ENCODE measurements at regions not wholly inside any gene's neighbourhood (a gene's known extent, or its start where the extent isn't known, plus 50 kb on each side); places are given as distances from the start of the nearest gene placed in this dataset.
"Not testable (repeated sequence)": the region's sequence is repeated elsewhere in the genome, so short reads cannot be mapped to it uniquely, and the experiment has no call there.

GRCh38 chr16:87095271-87095670 lies 221.9 kb downstream of the C16orf95 start:
- no peak for DNase-seq (ENCODE audit: low read depth)

- no peak for DNase-seq (ENCODE audit: low read depth)
Observed at GRCh38 chr16:87096746-87097333, 220.4 kb downstream of the C16orf95 start.

GRCh38 chr16:87098361-87098760 lies 218.8 kb downstream of the C16orf95 start:
- DNase-seq (ENCODE audit: low read depth) = no peak

- no peak for DNase-seq (ENCODE audit: low read depth)
Observed at GRCh38 chr16:87098976-87099720, 218.0 kb downstream of the C16orf95 start.

GRCh38 chr16:87100306-87101058 lies 216.7 kb downstream of the C16orf95 start:
- no peak for DNase-seq (ENCODE audit: low read depth)

GRCh38 chr16:87101903-87102302 lies 215.3 kb downstream of the C16orf95 start:
- peak; percentile 36 for DNase-seq (ENCODE audit: low read depth)

- DNase-seq (ENCODE audit: low read depth) = no peak
Observed at GRCh38 chr16:87107201-87107600, 210.0 kb downstream of the C16orf95 start.

GRCh38 chr16:87108278-87108677 lies 208.9 kb downstream of the C16orf95 start:
- DNase-seq (ENCODE audit: low read depth) = no peak

DNA sequence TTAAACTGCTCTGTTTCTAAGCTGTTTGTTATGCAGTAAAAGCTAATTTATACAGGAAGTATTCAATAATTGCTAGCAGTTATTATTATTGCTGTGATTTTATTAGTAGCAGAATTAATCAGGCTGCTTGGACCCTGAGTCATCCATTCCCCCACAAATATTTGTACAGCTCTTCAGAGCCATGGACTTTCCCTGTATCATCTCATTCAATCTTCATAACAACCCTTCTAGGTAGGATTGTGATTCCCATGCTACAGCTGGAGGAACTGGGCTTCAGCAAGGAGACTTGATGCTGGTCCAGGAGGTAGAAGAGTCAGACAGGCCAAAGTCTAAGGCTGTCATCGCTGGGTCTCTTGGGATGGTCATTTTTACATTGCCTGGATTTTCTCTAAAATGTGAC lies 208.3 kb downstream of the C16orf95 start:
- peak; percentile 41 for DNase-seq (ENCODE audit: low read depth)

DNA sequence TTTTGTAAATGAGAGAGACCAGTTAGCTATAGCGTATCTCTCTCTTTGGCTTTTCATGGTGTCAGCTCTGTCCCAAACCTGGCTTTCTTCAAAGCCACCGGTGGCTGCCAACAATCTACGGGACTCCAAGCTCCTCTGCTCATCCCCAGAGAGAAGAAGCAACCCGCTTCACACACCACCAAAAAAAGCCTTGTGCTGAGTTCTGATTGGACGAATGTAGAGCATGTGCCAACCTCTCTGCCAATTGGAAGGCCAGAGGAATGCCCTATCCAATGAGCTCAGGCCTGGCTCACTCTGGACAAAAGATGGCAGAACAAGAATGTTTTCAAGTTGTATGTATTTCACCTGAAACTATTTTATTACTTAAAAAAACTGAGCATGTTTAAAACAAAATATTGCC lies 202.4 kb downstream of the C16orf95 start:
- DNase-seq (ENCODE audit: low read depth) = no peak

- DNase-seq (ENCODE audit: low read depth) = no peak
Observed at GRCh38 chr16:87115646-87116045, 201.5 kb downstream of the C16orf95 start.

- no peak for DNase-seq (ENCODE audit: low read depth)
Observed at GRCh38 chr16:87117936-87118335, 199.3 kb downstream of the C16orf95 start.

DNA sequence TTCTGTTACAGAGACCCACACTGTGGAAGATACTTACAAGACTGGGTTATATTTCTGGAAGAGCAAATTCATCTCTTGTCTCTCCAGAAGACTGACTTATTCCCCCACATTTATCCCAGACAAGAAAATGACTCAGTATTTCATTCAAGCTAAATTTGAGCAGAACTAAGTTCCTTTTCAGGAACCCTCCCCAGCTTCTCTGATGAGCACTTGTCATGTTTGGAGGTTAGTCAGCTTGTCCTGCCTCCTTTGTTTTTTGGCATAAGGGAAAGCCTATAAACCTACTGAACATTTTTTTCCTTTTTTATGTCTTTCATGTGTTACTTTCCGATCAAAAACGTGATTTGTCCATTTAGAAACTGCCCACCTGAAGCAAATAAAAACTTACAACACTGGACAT lies 198.0 kb downstream of the C16orf95 start:
- DNase-seq (ENCODE audit: low read depth) = peak; percentile 12

- no peak for DNase-seq (ENCODE audit: low read depth)
Observed at GRCh38 chr16:87119748-87120147, 197.4 kb downstream of the C16orf95 start.

DNA sequence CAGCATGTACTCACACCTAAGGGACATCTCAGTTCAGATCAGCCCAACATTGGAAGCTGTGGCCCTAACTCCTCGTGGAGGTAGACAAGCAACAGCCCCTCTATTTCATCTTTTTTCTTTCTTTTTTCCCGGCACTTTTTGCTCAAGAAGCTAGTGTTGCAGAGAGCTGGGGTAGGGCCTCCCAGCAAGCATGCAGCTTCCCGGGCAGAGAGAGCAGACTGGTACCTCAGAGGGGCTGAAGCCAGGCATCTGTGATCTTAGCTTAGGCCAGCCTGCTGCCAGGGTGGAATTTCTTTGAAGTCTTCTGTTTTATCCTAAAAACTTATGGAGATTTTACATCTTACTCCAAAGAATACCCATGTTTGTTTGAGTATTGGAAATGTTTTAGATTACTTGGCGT lies 195.4 kb downstream of the C16orf95 start:
- DNase-seq (ENCODE audit: low read depth) = no peak

DNA sequence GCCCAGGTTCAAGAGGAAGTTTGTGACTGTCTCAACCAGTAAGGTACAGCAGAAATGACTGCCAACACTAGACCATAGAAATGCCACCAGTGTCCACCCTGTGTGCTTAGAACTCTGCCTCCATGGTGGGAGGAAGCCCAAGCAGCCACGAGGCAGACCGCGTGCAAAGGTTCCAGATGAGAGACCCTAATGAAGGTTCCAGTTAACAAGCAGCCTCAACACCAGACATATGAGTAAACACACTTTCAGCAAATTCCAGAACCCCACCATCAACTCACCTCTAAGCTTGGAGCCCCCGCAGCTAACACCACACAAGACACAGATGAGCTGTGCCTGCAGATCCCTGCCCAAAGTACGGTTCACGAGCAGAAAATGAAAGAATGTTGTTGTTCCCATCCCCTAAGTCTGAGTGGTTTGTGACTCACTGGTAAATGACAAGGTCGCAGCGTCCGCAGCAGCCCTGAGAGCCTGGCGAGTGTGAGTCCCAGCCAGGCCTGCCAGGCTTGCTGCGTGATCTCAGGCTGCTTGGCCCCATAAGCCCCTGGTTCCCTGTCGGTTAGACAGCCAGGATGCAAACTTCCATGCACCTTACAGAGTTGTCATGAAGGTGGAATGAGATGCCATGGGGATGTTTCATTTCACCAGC lies 193.7 kb downstream of the C16orf95 start:
- DNase-seq (ENCODE audit: low read depth) = peak; percentile 92

DNA sequence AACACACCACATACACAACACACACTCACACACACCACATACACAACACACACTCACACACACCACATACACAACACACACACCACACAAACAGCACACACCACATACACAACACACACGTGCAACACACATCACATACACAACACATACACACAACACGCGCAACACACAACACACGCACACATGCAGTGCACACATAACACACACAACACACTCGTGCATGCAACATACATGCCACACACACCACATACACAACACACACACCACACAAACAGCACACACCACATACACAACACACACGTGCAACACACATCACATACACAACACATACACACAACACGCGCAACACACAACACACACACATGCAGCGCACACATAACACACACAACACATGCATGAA lies 192.8 kb downstream of the C16orf95 start:
- not testable (repeated sequence) for DNase-seq (ENCODE audit: low read depth)

DNA sequence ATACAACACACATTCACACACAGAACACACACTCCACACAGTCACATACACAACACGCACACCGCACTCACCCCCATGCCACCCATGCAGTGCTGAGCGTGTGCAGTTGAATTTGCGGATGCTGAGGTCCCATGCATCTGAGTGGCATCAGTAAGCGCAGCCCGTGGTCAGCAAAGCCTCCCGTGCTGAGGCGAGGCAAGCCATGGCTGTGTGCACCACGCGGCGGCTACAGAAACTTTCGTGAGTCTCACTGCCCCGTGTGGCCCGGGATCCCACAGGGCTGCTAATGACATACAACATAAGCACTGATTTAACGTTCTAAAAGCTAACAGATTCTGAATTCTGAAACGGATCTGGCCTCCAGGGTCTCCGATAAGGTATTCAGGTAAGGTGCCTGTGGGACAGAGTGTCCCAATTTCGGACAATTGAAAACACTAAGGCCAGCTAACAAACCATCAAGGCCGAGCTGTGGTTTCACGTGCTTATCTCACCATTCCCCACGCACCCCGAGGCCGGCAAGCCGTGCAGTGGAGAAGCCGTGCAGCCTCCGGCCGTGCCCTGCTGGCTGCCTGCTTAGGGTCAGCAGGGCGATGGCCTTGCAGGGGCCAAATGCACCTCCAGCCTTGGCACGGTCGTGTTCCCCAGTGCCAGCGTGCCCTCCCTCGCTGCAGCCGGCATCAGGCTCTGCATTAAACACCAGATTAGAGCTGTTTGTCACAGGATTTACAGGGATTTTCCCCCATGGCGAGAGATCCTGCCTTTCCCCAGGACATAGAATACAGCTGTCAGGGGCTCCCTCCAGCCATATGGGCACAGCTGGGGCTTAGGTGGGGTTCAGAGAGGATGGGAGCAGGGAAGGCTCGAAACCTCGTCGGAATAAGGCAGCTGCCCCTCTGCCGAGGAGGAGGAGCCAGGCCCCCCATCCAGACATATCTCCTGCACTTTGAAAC lies 191.7 kb downstream of the C16orf95 start:
- no peak for DNase-seq (ENCODE audit: low read depth)

GRCh38 chr16:87126403-87127025 lies 190.7 kb downstream of the C16orf95 start:
- no peak for DNase-seq (ENCODE audit: low read depth)

GRCh38 chr16:87127061-87127765 lies 190.0 kb downstream of the C16orf95 start:
- DNase-seq (ENCODE audit: low read depth) = no peak

Data from M059J (cell line).